NCI-H226 (cell line): ENCODE measurements at regions not wholly inside any gene's neighbourhood (a gene's known extent, or its start where the extent isn't known, plus 50 kb on each side); places are given as distances from the start of the nearest gene placed in this dataset.

Source experiments
- DNase-seq: peaks from one replicate; pipeline ENCODE4 v3.0.0-alpha.2; 2015

DNA sequence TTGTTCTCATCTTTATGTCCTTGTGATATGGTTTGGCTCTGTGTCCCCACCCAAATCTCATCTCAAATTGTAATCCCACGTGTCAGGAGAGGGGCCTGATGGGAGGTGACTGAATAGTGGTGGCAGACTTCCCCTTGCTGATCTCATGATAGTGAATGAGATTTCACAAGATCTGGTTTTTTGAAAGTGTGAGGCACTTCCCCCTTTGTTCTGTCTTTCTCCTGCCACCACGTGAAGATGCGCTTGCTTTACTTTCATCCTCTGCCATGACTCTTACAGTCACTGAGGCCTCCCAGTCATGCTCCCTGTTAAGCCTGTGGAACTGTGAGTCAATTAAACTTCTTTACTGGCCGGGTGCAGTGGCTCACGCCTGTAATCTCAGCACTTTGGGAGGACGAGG is 161.0 kb downstream of the HERPUD2 start:
- DNase-seq, result no peak

DNA sequence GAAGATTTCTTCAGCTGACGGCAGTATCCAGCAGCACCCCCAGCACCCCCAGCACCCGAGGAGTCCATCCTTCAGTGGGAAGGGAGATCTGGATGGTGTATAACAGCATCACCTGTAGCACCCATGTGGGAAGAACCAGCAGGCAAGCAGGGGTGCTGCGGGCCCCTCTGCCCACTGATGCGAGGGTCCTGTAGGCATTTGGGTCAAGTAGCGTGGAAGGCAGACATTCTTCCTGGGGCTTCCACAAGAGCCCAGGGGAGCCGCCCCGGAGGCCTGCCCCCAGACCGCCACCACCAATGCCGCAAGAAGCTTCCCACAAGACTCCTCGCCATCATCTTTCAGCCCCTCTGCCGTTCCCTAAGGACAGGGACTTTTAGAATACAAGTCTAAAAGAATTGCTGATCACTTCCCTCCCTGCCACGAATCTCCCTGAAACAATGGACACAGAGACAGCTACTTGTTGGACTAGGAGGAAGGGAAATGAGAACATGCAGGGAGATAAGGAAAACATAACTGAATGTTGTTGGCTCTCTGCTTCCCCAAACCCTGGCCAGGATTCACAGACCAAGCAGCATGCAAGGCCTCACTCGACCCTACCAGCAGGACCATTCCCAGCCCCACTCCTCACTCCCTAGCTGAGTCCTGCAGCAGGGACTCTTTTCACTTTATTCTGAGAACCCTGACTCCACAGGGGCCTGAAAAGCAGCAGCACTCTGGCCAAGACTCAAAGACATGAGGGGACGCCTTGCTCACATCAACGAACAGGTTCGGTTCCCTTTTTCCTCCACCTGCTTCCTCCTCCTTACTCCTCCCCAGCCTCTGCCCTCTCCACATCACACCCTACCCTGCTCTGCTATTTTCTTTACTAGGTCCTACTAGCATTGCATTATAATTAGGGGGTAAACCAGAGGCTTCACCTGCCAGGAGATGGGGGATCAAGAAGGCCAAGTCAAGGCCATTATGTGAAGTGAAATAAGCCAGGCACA is 164.5 kb downstream of the HERPUD2 start:
- no peak for DNase-seq

DNA sequence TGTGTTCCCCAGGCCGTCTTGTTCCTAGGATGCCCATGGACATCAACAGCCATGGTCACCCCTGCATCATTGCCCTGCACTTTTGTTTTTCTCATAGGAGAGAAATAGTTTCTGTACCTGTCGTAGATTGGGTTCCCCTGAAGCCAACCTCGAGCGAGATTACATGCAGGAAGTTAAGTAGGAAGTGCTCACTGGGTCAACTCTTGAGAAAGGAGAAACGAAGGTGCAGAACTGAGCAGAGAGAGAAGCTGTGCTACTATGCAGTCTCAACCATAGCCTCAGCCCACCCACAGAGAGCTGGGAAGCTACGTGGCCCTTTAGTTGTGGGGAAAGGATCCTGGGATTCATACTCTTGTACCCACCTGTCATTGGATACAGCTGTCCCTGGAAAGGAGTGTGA is 165.2 kb downstream of the HERPUD2 start:
- DNase-seq, result no peak

DNA sequence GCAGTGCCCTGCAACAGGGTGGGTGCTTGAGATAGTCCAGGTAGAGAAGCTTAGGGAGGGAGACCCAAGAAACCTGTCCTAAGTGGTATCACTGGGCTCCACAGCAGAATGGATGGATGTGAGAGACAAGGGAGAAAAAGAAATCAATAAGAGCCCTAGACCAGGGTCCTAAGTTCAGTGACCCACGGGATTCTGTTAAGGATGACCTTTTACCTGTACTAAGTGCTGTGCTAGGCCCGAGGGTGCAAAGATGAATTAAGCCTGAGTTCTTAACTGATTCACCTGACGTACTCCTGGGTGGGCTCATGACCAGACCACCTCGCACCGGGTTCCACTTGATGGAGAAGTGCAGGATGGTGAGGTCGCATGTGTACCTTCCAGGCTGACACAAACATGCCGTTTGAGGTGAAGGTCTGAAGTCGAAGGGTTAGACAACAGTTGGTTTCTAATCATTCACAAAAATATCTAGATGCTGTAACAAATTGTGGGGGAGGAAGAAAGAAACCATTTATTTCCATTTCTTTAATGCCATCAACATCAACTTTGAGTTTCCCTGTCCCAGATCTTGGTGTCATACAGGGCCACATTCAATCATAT is 166.5 kb downstream of the HERPUD2 start:
- DNase-seq, result no peak

DNA sequence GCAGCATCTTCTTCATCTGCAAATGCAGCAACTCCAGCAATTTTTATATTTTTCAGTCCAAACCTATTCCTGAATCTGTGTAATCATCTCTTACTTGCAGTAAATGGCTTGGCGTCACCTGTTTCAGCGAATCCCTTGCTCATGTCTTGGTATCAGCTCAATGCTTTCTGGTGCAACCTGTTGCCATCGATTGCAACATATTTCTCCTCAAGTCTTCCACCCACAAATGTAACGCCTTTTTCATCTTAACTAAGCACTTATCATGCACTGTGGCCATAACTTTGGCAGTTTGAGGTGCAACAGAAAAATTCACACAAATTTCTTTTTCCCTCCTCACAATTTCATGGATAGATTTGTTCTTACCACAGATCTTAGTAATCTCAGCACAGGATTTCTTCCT is 168.3 kb downstream of the HERPUD2 start:
- DNase-seq, result no peak

DNA sequence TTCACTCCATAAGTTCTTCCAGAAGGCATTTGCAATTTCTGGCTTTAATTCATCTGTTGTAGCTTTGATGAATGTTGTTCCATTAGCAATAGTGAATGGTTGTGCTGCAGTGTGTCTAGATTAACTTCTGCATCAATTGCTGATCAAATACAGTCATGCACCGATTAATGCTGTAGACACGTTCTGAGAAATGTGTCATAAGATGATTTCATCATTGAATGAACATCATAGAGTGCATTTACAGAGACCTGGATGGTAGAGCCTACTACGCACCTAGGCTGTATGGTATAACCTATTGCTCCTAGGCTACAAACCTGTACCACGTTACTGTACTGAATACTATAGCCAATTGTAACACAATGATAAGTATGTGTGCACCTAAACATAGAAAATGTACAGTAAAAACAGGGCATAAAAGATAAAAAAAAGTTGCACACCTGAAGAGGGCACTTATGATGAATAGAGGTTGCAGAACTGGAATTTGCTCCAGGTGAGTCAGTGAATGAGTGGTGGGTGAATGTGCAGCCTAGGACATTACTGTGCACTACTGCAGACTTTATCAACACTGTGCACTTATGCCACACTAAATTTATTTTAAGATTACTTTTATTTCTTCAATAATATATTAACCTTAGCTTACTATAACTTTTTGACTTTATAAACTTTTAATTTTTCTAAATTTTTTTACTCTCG is 170.7 kb downstream of the HERPUD2 start:
- DNase-seq, result no peak

DNA sequence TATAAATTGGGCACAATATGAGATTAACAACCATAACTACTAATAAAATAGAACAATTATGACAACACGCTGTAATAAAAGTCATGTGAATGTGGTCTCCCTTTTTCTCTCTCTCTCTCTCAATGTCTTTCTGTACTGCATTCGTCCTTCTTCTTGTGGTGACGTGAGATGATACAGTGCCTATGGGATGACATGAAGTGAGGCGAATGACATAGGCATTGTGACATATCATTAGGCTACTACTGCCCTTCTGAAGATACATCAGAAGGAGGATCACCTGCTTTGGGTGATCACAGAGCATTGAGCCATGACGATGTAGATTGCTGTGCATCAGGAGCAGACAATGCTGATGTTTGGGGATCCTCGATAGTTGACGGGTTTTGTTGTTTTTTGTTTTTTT is 171.6 kb downstream of the HERPUD2 start:
- DNase-seq, result no peak

DNA sequence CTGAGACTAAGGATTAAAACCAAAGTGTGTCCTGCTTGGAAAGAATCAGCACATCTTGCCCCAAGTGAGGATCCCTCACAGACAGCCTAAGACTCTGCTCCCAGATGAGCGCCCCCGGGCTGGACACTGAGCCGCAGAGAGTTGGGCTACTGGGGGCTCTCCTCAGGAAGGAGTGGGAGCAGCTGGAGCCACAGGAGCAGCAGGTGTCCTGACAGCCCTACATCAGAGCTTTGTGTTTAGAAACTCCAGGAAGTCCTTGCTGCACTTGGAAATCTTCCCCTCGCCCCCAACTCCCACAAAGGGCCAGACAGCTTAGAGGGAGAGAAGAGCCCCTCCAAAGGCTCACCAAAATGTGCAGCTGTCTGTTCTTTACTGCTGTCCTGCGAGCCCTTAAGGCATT is 172.2 kb downstream of the HERPUD2 start:
- no peak for DNase-seq

DNA sequence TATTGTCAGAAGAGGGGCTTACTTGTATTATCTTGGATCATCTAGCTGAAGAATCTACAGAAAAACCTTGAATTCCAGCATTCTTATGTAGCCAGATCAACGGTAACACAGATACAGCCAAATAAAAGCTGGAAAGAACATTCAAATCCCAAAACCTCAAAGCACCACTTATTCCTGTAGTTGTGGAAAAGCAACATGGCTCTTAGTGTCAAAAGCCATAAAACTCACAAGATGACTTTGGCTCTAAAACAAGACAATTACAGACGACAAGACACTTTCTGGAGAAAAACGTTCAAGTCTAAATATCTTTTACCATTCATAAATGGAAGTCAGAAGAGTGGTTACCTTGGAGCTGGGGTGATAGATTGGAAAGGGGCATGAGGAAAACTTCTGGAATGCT is 173.0 kb downstream of the HERPUD2 start:
- DNase-seq, result no peak

DNA sequence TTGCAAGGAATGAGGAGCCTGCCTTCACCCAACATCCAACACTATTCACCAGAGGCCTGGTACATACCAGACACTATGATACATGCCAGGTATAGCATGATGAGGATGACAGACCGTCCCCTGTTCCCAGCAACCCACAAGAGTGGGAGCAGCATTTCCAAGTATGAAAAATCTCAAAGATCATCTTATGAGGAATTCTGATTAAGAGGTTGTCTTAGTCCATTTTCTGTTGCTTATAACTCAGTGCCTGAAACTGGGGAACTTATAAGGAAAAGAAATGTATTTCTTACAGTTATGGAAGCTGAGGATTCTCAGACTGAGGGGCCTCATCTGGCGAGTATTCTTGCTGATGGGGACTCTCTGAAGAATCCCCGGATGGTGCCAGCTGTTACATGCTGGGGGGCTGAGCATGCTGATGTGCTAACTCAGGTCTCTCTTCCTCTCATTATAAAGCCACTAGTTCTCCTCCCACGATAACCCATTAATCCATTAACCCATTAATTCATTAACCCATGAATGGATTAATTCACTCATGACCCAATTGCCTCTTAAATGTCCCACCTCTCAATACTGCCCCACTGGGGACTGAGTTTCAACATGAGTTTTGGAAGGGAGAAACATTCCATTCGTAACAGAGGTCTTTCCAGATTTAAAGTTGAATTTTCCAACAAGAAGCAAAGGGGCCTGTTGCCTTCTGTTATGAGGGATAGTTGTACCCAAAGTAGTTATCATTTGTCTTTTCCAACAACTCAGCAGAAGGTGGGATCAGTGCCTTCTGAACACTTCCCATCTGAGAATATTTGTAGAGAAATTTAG is 173.9 kb downstream of the HERPUD2 start:
- no peak for DNase-seq

DNA sequence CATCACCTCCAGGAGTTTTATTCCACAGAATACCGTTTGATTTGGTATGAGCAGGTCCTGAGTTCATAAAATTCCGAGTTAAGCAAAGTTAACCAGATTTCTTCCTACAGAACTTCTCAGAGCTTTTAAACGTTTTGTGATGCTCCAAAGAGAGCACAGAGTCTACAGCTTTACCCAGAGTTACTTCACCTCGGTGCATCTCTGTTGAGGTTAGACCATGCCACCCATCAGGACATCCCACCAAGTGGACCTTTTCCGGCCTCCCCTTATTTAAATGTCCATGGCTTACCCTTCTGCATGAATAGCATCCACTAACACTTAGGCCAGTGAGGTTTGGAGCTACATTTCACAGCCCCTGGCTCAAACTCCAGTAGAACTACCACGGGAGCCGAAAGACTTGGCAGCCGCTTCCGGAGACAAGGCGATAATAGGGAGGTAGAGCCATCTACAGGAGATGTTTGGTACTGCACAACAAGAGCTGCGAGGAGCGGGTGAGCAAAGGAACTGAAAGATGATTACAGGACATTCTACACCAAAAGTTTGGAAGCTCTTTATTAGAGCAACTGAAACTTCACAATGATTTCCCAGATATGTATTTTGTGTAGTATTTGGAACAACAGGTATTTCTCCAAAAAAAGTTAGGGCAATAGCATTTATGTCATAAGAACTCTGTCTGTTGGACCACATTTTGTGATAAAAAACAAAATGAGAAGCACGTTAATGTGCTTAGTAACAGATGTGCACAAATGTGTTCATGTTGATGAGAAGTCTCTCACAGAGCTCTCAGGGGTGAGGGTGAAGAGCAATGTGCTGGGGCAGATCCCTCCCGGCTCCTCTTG is 174.7 kb downstream of the HERPUD2 start:
- peak; percentile 62 for DNase-seq

DNA sequence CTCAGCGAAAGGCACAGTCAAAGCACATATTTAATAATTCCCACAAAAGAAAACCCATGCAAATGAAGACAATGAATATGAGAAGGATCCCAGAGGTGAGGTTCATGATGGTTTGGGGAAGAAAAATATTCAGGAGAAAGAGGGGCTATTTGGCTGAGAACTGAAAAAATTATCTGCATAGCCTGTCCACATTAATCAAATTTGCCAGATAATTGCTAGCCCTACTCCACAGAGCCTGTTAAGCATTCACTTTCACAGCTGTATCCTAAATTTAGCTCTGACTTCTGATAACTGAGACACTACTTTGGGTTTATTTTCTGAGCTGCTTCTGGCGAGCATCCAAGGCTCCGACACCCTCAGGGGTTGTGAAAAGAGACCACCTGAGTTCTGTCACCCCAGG is 176.2 kb downstream of the HERPUD2 start:
- DNase-seq, result no peak

DNA sequence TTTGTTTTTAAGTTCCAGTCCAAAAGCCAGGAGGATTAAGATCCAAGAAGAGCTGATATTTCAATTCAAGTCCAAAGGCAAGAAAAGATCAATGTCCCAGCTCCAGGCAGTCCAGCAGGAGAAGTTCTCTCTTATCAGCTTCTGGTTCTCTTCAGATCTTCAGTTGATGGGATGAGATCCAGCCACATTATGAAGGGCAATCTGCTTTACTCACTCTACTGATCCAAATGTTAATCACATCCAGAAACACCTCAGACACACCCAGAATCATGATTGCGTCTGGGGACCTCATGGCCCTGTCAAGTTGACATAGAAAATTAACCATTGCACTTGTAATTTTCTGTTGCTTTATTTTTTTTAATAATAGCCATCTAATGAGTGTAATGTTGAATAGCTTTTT is 178.4 kb downstream of the HERPUD2 start:
- DNase-seq, result no peak

DNA sequence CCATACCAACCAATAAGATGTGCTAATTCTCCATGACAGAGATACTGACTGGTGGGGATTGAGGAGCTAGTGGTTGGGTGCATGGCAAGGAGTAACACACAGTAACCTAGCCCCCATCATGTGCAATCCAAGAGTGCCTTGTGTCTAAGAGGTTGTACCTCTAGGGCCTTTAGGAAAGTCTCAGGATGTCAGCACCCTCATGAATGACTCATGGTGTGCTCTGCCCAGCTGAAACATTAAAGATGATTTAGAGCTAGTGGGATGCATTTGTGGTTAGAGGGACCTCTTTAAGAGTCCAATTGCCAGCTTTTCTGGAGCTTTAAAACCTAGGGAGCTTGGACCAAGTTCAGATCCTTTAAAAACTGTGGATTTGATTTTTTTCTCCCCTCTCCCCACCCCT is 181.1 kb downstream of the HERPUD2 start:
- DNase-seq, result no peak

DNA sequence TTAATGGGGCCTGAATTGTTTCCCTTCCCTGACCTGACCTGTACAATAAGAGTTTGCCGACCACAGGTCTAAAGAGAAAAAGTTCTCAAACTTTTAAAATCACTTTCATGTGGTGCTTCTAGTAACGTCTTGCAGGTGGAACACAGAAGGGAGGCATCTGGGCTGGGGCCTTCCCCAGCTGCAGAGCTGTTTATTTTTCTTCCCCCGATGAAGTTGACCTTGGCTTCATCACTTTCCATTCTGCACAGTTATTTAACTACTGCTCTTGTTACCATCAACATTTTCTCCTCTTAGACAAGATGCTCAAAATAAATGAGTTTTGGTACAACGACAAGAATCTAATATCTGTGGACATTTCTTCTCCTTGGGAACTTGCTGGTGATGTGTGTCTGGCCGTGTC is 181.7 kb downstream of the HERPUD2 start:
- DNase-seq, result no peak

DNA sequence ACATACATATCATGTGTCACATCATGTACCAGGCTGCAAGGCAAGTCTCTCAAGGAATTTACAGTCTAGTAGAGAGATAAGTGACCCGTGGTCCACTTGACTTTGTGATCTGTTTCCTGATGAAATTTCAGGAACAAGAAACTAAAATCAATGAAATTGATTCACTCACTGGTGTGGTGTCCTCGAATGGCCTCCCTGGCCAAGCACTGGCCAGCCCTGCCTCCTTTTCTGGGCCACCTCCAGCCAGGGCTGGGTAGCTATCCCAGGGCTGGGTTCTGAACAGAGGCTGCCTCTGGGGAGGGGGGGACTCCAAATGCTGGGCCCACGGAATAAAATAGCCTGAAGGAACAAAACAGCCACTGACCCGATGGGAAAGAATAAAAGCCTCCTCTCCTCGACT is 182.2 kb downstream of the HERPUD2 start:
- DNase-seq, result no peak

DNA sequence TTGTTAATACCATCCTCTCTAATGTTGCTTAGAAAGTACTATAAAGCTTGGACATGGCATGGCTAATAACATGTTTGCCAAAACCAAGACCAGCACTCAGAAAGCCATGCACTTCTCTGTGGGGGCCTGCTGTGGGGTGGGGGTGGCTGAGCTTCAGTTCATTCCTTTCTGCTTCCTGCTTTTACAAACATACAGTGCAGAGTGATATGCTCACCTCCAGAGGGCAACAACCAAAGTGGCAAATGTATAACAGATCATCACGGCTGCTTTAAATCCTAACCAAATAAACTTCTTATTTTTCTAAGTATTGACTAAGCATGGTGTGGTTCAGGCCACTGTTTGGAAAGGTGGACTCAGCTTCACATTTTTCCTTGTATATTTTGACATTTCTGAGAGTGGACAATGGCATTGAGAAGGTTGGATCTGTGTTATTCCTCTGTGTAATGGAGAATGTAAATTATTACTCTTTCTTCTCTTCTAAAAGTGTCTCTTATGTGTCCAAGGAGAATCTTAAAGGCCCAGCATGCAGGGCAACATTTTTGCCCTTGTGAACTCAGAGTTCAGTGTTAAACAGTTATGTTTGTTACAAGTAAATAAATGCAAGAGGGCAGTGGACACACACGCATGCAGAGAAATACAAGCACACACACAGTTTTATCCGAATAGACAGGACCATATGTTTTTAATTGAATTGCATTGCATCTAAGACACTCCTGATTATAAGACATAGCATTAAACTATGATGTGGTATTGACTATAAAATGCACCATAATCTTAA is 186.1 kb downstream of the HERPUD2 start:
- DNase-seq, result no peak

DNA sequence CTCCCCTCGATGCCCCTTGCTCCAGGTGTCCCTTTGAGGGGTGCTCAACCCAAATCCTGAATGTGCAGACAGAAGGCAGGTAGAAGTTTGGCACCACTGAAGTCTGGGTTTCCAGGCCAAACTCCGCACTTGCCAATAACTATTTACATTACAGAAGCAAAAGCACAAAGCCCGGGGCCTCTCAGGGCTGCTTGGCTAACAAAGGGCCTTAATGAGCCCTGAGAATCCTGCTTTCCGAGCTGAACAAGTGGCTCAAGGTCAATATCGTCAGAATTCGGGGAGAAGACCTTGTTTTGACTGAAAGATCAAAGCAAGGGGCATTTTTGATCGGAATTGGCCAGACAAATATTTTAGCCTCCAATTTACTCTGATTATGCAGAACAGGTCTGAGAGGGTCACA is 189.9 kb downstream of the HERPUD2 start:
- DNase-seq, result no peak

DNA sequence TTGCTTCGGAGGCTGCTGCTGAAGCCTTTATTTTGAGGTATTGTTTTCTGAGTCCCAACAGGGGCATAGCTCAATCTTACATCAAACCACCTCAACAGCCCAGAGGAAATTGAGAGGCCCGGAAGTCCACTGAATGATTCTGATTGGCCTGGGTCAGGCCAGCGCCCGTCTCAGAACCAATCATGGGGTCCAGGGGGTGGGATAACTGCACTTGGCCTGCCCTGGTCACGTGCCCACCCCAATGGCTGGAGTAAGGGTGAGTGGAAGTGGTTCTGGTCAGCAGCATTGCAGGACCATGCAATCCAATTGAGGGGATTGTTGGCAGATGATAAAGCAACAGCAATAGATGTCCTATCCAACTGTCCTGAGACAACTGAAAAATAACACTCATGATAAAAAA is 190.6 kb downstream of the HERPUD2 start:
- no peak for DNase-seq

DNA sequence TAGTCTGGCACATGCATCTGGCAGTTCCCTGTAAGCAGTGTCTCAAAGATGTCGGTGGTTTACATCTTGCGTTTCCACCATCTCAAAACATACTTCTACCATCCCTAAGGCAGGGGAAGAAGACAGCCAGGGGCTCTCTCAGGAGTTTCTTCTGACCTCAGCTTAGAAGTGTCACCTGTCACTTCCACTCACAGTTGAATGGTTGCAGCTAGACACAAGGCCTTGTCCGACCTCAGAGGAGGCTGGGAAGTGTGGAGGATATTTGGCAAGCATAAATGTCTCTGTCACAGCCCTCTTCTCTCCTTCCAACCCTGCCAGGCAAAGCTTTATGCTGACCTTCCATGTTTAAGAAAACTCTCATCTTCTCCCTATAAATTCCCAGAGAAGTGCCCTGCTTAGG is 193.3 kb downstream of the HERPUD2 start:
- no peak for DNase-seq

DNA sequence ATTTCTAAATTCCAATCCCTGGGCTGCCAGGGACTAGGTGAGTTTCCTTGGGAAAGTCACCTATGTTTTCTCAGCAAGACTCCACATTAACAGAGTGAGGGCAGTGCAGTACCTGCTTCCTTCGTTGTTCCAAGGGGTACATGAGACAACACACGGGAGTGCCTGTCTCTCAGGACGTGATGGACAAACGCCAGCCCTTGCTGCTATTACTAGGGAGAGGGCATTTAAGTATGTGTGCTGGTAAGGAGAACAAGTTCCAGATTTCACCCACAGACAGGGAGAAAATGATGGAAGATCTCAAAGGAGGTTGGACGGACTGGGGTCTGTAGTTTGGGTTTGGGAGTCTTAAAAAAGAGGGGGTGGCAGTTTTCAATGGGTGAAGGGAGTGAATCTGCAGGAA is 195.7 kb downstream of the HERPUD2 start:
- DNase-seq, result no peak
